ENCODE measurements at regions not wholly inside any gene's neighbourhood (a gene's known extent, or its start where the extent isn't known, plus 50 kb on each side); places are given as distances from the start of the nearest gene placed in this dataset.

- peak overlapping the region; percentile 47 to 61 for H3K4me3 ChIP-seq (replicated peaks in 1 of 2; ENCODE audit: low read depth in 2 of 2, low read length in 2 of 2)
- TF ChIP-seq CTCF (IDR thresholded peaks at IDR 0.05; ENCODE audit: low read depth, low read length), result peak; percentile 22
- DNase-seq (ENCODE audit: low read depth in 2 of 2), result peak; percentile 49 to 55
These were observed 107.4 kb upstream of the KCTD1 start for GRCh38 chr18:26655525-26656430.

DNA sequence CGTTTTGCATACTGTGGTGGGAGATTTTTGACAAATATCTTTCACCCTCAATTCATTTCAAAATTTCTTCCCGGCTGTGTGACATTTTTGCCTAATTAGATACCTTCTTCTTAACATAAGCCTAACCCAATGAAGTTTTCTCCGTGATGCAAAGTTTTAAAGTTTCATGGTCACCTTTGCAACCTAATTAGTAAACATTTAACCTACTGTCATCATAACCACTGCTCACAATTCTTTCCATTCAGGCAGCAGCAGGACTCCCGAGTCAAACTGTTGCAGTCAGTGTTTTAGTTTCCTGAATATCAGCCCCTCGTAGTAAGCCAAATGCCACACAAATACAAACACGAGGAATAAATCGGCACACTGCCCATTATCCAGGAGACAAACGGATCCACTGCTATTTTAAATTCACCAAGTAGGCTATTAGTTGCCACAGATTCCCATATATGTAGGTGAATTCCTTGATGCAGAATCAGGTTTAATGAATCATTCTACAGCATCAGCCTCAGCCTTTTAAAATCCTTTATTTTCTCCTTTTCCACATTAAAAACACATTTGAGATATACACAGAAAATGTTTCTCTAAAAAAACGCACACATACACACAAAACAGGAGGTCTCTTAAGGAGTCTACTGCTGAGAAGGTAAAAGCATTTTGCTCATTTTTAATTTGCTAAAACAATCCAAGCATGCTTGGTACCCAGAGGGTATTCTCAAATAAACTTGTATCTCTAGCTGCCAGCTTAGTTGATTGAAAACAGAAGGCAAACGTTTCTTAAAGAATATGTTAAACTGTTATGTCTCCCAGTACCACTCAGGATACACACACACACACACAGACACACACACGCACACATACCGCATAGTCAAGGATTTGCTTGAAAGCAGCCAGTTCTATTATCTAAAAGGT is 106.5 kb upstream of the KCTD1 start:
- H3K4me3 ChIP-seq (replicated peaks in 1 of 2; ENCODE audit: low read depth in 2 of 2, low read length in 2 of 2), result peak overlapping the region in 1 of 2 donors; percentile 4
- TF ChIP-seq CTCF (IDR thresholded peaks at IDR 0.05; ENCODE audit: low read depth, low read length), result no peak
- DNase-seq (ENCODE audit: low read depth in 2 of 2), result peak; percentile 10 to 17

DNA sequence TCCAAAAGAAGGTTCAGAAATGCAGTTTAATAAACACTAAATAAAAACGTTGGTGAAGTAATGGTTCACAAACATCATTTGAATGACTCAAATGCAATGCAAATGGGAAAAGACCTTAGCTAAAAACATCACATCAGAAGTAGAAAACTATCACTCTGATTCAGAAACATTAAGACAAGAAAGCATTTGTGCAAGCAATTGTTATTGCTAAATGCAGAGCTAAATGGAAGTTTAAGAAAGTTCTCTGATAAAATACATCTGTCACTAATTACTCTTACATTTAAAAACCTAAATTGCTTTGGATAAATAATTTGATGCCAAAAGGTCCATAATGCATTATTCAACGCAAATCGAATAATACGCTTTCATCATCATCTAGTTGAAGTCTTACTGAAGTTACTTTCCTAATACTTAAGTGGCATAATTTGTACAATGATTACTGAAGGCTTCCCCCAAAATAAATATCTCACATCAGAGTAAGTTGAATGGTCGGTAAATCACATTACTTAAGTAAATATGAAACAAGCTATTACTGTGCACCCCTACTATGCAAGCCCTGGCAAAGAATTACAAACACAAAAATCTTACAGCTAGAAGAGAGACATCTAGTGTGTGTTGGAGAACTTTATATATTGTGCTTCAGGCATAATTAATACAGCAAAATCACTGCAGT is 105.7 kb upstream of the KCTD1 start:
- H3K4me3 ChIP-seq (replicated peaks in 1 of 2; ENCODE audit: low read depth in 2 of 2, low read length in 2 of 2), result no peak overlapping the region
- DNase-seq (ENCODE audit: low read depth in 2 of 2), result peak in 1 of 2 donors; percentile 8
- TF ChIP-seq CTCF (IDR thresholded peaks at IDR 0.05; ENCODE audit: low read depth, low read length), result no peak

DNA sequence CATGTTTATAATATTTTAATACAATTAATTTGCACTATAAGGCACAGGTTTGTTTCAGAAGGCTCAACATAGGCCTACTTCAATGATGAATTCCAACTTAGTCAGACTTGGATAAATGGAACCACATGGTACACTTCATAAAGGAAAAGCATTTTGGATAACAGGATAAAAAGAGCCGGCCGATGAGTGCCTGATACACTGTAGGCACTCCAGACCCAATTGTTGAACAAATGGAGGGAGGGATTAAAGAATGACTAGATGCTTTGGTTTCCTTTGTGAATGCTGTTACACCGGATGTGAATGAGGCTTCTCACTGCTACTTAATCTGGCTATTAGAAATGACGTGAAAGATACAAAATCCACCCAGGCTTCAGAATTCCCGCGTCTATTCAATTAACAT is 104.1 kb upstream of the KCTD1 start:
- TF ChIP-seq CTCF (IDR thresholded peaks at IDR 0.05; ENCODE audit: low read depth, low read length), result no peak
- H3K4me3 ChIP-seq (replicated peaks in 1 of 2; ENCODE audit: low read depth in 2 of 2, low read length in 2 of 2), result no peak overlapping the region
- DNase-seq (ENCODE audit: low read depth in 2 of 2), result no peak

GRCh38 chr18:26650310-26651268 is 102.2 kb upstream of the KCTD1 start:
- H3K4me3 ChIP-seq (replicated peaks in 1 of 2; ENCODE audit: low read depth in 2 of 2, low read length in 2 of 2), result no peak overlapping the region
- no peak for TF ChIP-seq CTCF (IDR thresholded peaks at IDR 0.05; ENCODE audit: low read depth, low read length)
- no peak for DNase-seq (ENCODE audit: low read depth in 2 of 2)

Data from cardiac fibroblast (primary cell).